ENCODE measurements at regions not wholly inside any gene's neighbourhood (a gene's known extent, or its start where the extent isn't known, plus 50 kb on each side); places are given as distances from the start of the nearest gene placed in this dataset.
A peak's percentile ranks its signal among the peaks of the same experiment; 100 is the strongest.
"Not testable (repeated sequence)": the region's sequence is repeated elsewhere in the genome, so short reads cannot be mapped to it uniquely, and the experiment has no call there.

DNA sequence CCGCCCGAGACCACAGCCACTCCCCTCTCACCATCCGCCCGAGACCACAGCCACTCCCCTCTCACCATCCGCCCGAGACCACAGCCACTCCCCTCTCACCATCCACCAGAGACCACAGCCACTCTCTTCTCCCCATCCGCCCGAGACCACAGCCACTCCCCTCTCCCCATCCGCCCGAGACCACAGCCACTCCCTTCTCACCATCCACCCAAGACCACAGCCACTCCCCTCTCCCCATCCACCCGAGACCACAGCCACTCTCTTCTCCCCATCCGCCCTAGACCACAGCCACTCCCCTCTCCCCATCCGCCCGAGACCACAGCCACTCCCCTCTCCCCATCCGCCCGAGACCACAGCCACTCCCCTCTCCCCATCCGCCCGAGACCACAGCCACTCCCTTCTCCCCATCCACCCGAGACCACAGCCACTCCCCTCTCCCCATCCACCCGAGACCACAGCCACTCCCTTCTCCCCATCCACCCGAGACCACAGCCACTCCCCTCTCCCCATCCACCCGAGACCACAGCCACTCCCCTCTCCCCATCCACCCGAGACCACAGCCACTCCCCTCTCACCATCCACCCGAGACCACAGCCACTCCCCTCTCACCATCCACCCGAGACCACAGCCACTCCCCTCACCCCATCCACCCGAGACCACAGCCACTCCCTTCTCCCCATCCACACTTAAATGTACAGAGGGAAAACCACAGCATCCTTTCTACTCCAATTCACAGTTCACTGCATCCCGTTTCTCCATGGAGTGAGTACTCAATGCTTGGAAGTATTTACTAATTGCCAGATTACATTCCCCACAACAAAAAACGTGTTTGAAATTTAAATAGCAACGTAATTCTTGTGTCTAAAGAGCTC lies 83.5 kb upstream of the SFSWAP start:
- ATAC-seq; DNase-seq (ENCODE audit: low spot score in 2 of 2); H3K9me3 Mint-ChIP-seq; H3K36me3 Mint-ChIP-seq: not testable (repeated sequence)
- peak overlapping the region in 1 of 2 donors; percentile 66 for H3K27ac Mint-ChIP-seq

DNA sequence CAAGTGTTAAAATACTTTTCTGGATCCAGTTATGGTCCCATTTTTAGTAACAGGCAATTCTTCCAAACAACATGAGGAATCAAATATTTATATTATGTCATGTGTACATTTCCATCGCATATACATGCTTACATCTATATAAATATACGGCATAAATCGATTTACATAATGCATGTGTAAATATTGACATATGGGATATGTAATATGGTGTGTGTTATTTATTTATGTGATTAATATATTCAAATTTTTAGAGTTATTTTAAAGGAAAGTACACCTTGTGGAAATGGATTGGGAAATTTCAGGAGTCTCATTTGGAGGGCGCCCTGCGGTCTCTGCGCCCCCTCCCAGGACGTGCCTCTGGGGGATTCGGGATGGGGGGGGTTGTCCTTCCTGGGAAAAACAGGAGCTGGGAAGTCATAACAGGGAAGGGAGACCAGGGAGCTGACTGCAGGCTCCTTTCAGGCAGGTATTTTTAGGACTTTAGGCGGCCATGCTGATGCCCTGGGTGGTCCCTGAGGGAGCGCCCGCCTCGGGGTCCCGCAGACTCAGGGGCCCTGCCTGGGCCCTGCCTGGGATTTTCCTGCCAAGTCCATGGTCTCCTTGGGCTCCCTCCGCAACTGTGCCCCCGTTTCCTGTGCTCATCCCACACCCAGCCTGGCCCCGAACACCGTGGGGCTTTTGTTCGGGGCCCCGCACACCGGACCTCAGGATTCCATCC lies 82.7 kb upstream of the SFSWAP start:
- Mint-ChIP-seq H3K9me3 (peaks cover 0 to 3% of the 10 kb centered on the region in 2 donors), H3K27ac (no peak overlapping the region), H3K36me3 (no peaks in the 10 kb centered on the region)
- ATAC-seq, result no peak
- DNase-seq (ENCODE audit: low spot score in 2 of 2), result no peak

GRCh38 chr12:131628766-131629448 lies 82.0 kb upstream of the SFSWAP start:
- Mint-ChIP-seq H3K27ac (no peak overlapping the region), H3K36me3 (no peaks in the 10 kb centered on the region), H3K9me3 (peaks cover 0 to 3% of the 10 kb centered on the region in 2 donors)
- DNase-seq (ENCODE audit: low spot score in 2 of 2) (no peak), ATAC-seq (no peak)

DNA sequence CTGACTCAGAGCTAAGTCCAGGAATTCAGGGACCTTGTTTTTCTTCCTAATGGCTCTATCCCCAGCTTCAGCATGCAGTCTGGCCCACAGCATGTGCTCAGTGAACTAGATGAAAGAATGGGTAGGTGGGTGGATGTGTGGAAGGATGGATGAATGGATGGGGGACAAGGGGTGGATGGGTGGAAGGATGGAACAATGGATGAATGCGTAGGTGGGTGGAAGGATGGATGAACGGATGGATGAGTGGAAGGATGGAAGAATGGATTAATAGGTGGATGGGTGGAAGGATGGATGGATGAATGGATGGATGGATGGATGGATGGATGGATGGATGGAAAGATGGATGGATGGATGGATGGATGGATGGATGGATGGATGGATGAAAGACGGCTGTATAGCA lies 79.7 kb upstream of the SFSWAP start:
- no peak overlapping the region for H3K27ac Mint-ChIP-seq
- no peak for ATAC-seq
- peaks cover 0 to under 1% of the 10 kb centered on the region in 2 donors for H3K9me3 Mint-ChIP-seq
- DNase-seq (ENCODE audit: low spot score in 2 of 2), result no peak
- H3K36me3 Mint-ChIP-seq, result no peaks in the 10 kb centered on the region

DNA sequence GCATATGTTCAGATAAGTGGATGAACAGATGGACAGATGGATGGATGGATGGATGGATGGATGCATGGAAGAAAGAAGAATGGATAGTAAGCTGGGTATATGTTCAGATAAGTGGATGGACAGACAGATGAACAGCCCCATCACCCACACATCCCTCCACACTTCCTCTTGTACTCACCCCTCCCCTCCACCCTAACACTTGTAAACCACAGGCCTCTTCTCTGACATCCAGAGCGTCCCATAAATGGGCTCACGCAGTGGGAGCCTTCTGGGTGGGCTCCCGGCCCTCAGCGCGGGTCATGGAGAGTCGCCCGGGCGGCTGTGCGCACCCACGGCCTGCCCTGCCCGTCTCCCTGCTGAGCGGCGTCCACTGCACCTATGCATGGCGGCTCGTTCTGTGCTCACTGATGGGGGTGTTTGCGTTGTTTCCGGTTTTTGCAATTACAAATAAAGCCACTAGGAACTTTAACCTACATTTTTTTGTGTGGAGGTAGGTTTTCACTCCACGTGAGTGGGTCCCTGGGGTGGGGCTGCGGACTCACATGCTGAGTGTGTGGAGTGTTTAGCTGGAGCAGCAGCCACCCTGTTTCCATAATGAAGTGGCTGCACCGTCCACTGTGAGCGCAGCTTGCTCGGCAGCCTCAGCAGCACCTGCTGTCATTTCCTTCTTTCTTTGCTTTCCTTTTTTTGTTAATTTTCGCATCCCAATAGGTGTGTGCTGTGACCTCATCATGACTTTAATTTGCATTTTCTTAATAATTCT lies 78.8 kb upstream of the SFSWAP start:
- not testable (repeated sequence) for H3K9me3 Mint-ChIP-seq; H3K36me3 Mint-ChIP-seq; H3K27ac Mint-ChIP-seq; ATAC-seq; DNase-seq (ENCODE audit: low spot score in 2 of 2)

DNA sequence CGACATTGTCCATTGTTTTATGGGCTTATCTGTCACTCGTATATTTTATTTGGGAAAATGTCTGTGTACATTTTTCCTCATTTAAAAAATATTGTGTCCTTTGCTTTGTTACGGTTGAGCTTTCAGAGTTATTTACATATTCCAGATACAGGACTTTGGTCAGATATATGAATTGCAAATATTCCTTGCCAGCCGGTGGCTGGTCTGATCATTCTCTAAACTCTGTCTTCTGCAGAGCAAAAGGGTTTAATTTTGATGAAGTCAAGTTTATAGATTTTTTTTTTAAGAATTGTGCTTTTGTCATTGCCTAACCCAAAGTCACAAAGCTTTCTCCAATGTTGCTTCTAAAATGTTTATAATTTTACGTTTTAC lies 78.3 kb upstream of the SFSWAP start:
- H3K36me3 Mint-ChIP-seq; H3K9me3 Mint-ChIP-seq; H3K27ac Mint-ChIP-seq; ATAC-seq; DNase-seq (ENCODE audit: low spot score in 2 of 2): not testable (repeated sequence)

DNA sequence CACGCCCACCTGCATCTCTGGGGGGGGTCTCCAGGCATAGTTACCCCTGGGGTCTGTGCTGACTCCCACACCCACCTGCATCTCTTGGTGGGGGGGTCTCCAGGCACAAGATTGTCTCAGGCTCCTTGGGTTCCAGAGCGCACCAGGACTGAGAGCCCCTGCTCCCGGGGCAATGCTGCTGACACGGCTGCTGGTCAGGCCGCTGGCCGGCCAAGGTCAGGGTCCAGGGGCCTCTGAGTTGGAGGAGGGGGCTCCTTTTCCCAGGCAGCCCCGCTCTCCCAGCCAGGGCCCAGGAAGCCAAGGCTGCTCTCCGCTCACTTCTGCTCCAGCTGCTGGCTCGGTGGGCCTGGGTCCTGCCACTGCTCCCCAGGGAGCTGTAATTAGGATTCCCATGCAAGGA lies 77.3 kb upstream of the SFSWAP start:
- DNase-seq (ENCODE audit: low spot score in 2 of 2); H3K36me3 Mint-ChIP-seq; H3K27ac Mint-ChIP-seq: not testable (repeated sequence)

GRCh38 chr12:131634037-131634436 lies 76.9 kb upstream of the SFSWAP start:
- Mint-ChIP-seq H3K27ac (no peak overlapping the region), H3K9me3 (no peaks in the 10 kb centered on the region), H3K36me3 (no peaks in the 10 kb centered on the region)
- ATAC-seq (no peak), DNase-seq (ENCODE audit: low spot score in 2 of 2) (no peak)

More for the DNA sequence above, 77.3 kb upstream of the SFSWAP start:
- H3K9me3 Mint-ChIP-seq, ATAC-seq: not testable (repeated sequence)

GRCh38 chr12:131635012-131635411 lies 75.9 kb upstream of the SFSWAP start:
- ATAC-seq; H3K9me3 Mint-ChIP-seq; H3K36me3 Mint-ChIP-seq; H3K27ac Mint-ChIP-seq; DNase-seq (ENCODE audit: low spot score in 2 of 2): not testable (repeated sequence)

- ATAC-seq, result no peak
- H3K9me3 Mint-ChIP-seq, result no peaks in the 10 kb centered on the region
- DNase-seq (ENCODE audit: low spot score in 2 of 2), result no peak
- no peaks in the 10 kb centered on the region for H3K36me3 Mint-ChIP-seq
- H3K27ac Mint-ChIP-seq, result no peak overlapping the region
Observed at GRCh38 chr12:131635491-131636122, 75.3 kb upstream of the SFSWAP start.

DNA sequence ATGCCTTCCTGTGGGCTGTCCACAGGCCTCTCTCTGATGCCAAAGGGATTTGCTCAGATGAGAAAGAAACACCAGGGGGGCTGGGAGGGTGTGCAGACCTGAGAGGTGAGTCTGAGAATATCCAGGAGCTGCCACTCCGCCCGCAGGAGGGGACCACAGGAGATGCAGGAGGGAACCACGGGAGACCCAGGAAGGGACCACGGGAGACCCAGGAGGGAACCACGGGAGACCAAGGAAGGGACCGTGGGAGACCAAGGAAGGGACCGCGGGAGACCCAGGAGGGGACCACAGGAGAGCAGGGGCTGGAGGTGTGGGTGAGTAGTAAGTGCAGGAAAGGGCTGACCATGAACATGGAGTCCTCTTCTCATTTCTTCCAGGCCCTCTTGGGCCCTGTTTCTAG lies 74.6 kb upstream of the SFSWAP start:
- ATAC-seq (no peak), DNase-seq (ENCODE audit: low spot score in 2 of 2) (no peak)
- Mint-ChIP-seq H3K27ac (peak overlapping the region in 1 of 2 donors; percentile 46), H3K36me3 (no peaks in the 10 kb centered on the region), H3K9me3 (no peaks in the 10 kb centered on the region)

GRCh38 chr12:131636940-131637750 lies 73.7 kb upstream of the SFSWAP start:
- Mint-ChIP-seq H3K9me3 (no peaks in the 10 kb centered on the region), H3K36me3 (no peaks in the 10 kb centered on the region), H3K27ac (no peak overlapping the region)
- no peak for ATAC-seq
- no peak for DNase-seq (ENCODE audit: low spot score in 2 of 2)

GRCh38 chr12:131637986-131638385 lies 72.9 kb upstream of the SFSWAP start:
- no peaks in the 10 kb centered on the region for H3K36me3 Mint-ChIP-seq
- ATAC-seq, result no peak
- no peaks in the 10 kb centered on the region for H3K9me3 Mint-ChIP-seq
- no peak overlapping the region for H3K27ac Mint-ChIP-seq
- DNase-seq (ENCODE audit: low spot score in 2 of 2), result no peak

DNA sequence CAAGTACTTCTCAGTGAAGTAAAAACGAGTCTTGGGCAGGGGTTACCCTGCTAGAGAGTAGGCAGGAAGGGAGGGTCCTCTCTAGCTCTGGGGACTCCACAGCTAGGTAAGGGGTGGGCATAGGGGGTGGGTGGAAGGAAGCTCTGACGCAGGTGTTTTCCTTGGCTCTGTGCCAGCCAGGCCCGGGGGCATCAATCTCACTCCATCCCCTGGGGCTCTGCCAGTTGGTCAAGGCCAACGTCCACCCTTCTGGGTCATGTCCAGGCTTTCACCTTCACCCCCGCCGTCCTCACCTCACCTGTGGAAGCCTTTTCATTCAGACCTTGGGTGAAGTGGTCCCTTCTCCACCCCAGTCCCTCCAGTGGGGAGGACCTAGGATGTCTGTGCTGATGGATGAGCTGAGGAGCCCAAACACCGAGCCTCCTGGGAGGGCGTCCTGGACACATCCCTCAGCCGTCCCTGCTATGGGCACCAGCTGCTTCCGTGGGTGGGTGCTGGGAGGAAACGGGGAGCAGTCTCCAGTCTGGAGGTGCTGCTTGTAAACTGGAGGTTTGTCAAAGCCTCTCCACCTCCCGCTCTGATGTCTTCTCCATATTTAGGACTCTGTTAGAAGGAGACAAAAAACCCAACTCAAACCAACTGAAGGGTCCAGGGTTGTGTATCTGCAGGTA lies 71.5 kb upstream of the SFSWAP start:
- Mint-ChIP-seq H3K36me3 (no peaks in the 10 kb centered on the region), H3K27ac (no peak overlapping the region), H3K9me3 (no peaks in the 10 kb centered on the region)
- DNase-seq (ENCODE audit: low spot score in 2 of 2), result no peak
- no peak for ATAC-seq

DNA sequence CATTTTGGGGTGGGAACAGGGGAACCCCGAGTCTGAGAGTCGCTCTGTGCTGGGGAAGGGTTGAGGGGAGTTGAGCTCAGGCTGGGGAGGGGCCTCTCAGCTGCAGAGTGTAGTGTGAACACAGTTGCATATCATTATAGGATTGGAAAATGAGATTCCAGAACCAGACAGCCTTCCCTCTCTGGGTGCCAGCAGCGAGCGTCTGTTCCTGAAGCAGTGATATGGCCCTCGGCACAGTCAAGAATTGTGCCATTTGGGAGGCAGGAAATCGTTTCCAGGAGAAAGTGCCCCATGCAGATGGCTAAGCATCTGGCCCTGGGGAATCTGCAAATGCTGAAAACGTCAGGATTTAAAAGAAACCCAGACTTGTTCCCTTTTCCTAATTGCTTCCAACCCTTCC lies 70.4 kb upstream of the SFSWAP start:
- Mint-ChIP-seq H3K9me3 (no peaks in the 10 kb centered on the region), H3K27ac (no peak overlapping the region), H3K36me3 (no peaks in the 10 kb centered on the region)
- no peak for DNase-seq (ENCODE audit: low spot score in 2 of 2)
- ATAC-seq, result no peak
